ENCODE measurements at regions not wholly inside any gene's neighbourhood (a gene's known extent, or its start where the extent isn't known, plus 50 kb on each side); places are given as distances from the start of the nearest gene placed in this dataset.

- Histone ChIP-seq H2BK12ac (ENCODE audit: insufficient read length, low read depth, low read length) (no peak overlapping the region), H3K79me2 (ENCODE audit: insufficient read depth, low read length) (no peaks in the 10 kb centered on the region), H3K4me1 (ENCODE audit: insufficient read depth, low read length) (no peaks in the 10 kb centered on the region), H4K5ac (ENCODE audit: insufficient read length, low read depth, low read length) (no peak overlapping the region), H4K20me1 (ENCODE audit: control insufficient read depth, insufficient read depth, insufficient read length) (no peaks in the 10 kb centered on the region), H2AK5ac (ENCODE audit: insufficient read length, low read length) (no peak overlapping the region), H2BK15ac (ENCODE audit: low read depth, low read length) (no peak overlapping the region), H3K9me3 (ENCODE audit: control insufficient read depth, low read depth, low read length) (no peaks in the 10 kb centered on the region), H3T11ph (ENCODE audit: low read length) (no peak overlapping the region), H2BK120ac (ENCODE audit: low read depth, low read length, poor library complexity, severe bottlenecking) (no peak overlapping the region), H2BK20ac (ENCODE audit: low read depth, low read length, poor library complexity, severe bottlenecking) (no peak overlapping the region), H3K56ac (ENCODE audit: insufficient read length, low read depth, low read length) (no peak overlapping the region), H4K91ac (ENCODE audit: insufficient read length, low read depth, low read length) (no peak overlapping the region), H3K27me3 (ENCODE audit: insufficient read depth, low read length) (no peaks in the 10 kb centered on the region), H3K4ac (ENCODE audit: low read depth, low read length) (no peak overlapping the region), H2BK5ac (ENCODE audit: insufficient read length, low read length) (no peak overlapping the region), H3K14ac (ENCODE audit: insufficient read depth, low read length) (no peak overlapping the region), H3K27ac (ENCODE audit: insufficient read length, low read depth, low read length) (no peak overlapping the region), H3K23me2 (ENCODE audit: insufficient read length, low read depth, low read length, poor library complexity, severe bottlenecking) (no peaks in the 10 kb centered on the region), H4K8ac (replicated peaks; ENCODE audit: insufficient read length, low read depth, low read length) (no peak overlapping the region), H3K23ac (ENCODE audit: insufficient read length, low read depth, low read length) (no peak overlapping the region), H3K4me2 (ENCODE audit: insufficient read depth, insufficient read length, low read length) (no peak overlapping the region), H2AFZ (ENCODE audit: low read length) (no peak overlapping the region), H3K79me1 (ENCODE audit: insufficient read depth, low read depth, low read length, poor library complexity, severe bottlenecking) (no peaks in the 10 kb centered on the region), H3K9ac (ENCODE audit: extremely low read depth, insufficient read length, low read length) (no peak overlapping the region), H3K18ac (ENCODE audit: insufficient read length, low read depth, low read length) (no peak overlapping the region)
- Mint-ChIP-seq H3K36me3 (ENCODE audit: insufficient read depth in 1 of 3, low read depth in 3 of 3) (peaks cover 0 to 6% (median 0%) of the 10 kb centered on the region in 3 experiments; a peak in 3 of 7 replicates), H3K4me1 (no peaks in the 10 kb centered on the region), H3K27ac (no peak overlapping the region), H3K9me3 (peaks cover 5 to 9% of the 10 kb centered on the region in 2 experiments), H3K27me3 (ENCODE audit: low read depth) (no peaks in the 10 kb centered on the region), H3K4me3 (no peak overlapping the region)
- no peak for DNase-seq
- TF ChIP-seq, protein P1, sequence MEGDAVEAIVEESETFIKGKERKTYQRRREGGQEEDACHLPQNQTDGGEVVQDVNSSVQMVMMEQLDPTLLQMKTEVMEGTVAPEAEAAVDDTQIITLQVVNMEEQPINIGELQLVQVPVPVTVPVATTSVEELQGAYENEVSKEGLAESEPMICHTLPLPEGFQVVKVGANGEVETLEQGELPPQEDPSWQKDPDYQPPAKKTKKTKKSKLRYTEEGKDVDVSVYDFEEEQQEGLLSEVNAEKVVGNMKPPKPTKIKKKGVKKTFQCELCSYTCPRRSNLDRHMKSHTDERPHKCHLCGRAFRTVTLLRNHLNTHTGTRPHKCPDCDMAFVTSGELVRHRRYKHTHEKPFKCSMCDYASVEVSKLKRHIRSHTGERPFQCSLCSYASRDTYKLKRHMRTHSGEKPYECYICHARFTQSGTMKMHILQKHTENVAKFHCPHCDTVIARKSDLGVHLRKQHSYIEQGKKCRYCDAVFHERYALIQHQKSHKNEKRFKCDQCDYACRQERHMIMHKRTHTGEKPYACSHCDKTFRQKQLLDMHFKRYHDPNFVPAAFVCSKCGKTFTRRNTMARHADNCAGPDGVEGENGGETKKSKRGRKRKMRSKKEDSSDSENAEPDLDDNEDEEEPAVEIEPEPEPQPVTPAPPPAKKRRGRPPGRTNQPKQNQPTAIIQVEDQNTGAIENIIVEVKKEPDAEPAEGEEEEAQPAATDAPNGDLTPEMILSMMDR (conservative IDR thresholded peaks at IDR 0.05): no peak
- no CpG with 5 or more reads among the region's 1 CpG for WGBS (ENCODE audit: extremely low coverage, insufficient read length, low lambda C conversion rate)
These were observed 161.5 kb upstream of the PTCHD4 start for GRCh38 chr6:48272518-48272917.

All from H9 (cell line).